Left lung (tissue), 4 donors: ENCODE measurements at regions not wholly inside any gene's neighbourhood (a gene's known extent, or its start where the extent isn't known, plus 50 kb on each side); places are given as distances from the start of the nearest gene placed in this dataset.
A peak's percentile ranks its signal among the peaks of the same experiment; 100 is the strongest.
"Not testable (repeated sequence)": the region's sequence is repeated elsewhere in the genome, so short reads cannot be mapped to it uniquely, and the experiment has no call there.

ENCODE experiments used
- ATAC-seq: fragments of 200-7000 bp; cut with Tn5 transposase; one replicate; pipeline ENCODE4 v1.9.1; 2020; ENCODE audit warnings: moderate library complexity
- DNase-seq, 4 donors: peaks; one replicate each; pipeline ENCODE4 v3.0.0-alpha.2; 2013 to 2020
- H3K27ac ChIP-seq, 2 donors: fragments of 200-600 bp; sonication (generic) in 1 of 2; one replicate each; pipeline versions ENCODE4 v1.5.0 to v1.8.0; 2020 to 2021
- H3K27me3 ChIP-seq, 2 donors: fragments of 200-600 bp; sonication (generic) in 1 of 2; one replicate each; pipeline versions ENCODE4 v1.5.0 to v1.8.0; 2020 to 2021
- H3K36me3 ChIP-seq, 2 donors: fragments of 200-600 bp; sonication (generic) in 1 of 2; one replicate each; pipeline versions ENCODE4 v1.5.0 to v1.8.0; 2020 to 2021
- H3K4me1 ChIP-seq, 2 donors: fragments of 200-600 bp; one replicate each; pipeline ENCODE4 v1.8.0; 2021
- H3K4me3 ChIP-seq, 2 donors: fragments of 200-600 bp; sonication (generic) in 1 of 2; one replicate each; pipeline versions ENCODE4 v1.5.0 to v1.8.0; 2020 to 2021; ENCODE audit warnings: mild to moderate bottlenecking in 1 of 2
- H3K9me3 ChIP-seq, 2 donors: fragments of 200-600 bp; sonication (generic) in 1 of 2; one replicate each; pipeline versions ENCODE4 v1.5.0 to v1.8.0; 2020 to 2021
- CTCF ChIP-seq, 2 donors: fragments of 200-600 bp; sonication (generic) in 1 of 2; IDR thresholded peaks; one replicate each; pipeline versions ENCODE4 v1.5.0 to v1.8.0; 2021; ENCODE audit warnings: antibody characterized with exemption in 2 of 2
- intact Hi-C, 2 donors: fragments of 100-400 bp; cut with DNase I; formaldehyde crosslinking; loops; one replicate each; pipeline versions ENCODE4 v1.11.2 to v1.14.2; 2022
- donor health status: DM: no; HTN: yes; CAD: no.
- donor health status: DM: no; HTN: no; CAD: no.

DNA sequence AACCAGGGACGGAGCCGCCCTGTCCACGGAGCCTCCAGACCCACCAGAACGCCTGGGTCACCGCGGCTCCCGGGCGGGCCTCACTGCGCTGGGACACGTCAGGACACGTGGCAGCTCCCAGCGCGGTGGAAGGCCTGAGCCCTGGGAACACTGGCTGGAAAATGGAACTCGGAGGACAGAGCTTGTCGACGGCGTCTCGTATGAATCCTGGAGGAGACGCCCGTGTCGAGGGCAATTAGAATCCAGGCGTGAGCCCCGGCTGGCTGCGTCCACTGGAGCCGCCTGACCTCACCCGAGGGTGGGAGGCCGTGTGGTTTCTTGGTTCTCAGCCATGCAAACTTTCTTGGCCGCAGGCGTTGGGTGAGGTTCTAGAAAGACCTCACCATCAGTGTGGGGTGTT lies 173.9 kb downstream of the LAT start:
- no peak for TF ChIP-seq CTCF (IDR thresholded peaks at IDR 0.05)
- Histone ChIP-seq H3K9me3 (no peaks in the 10 kb centered on the region), H3K4me1 (peaks cover 6 to 39% of the 10 kb centered on the region in 2 donors), H3K4me3 (no peak overlapping the region), H3K27ac (no peak overlapping the region), H3K27me3 (no peaks in the 10 kb centered on the region), H3K36me3 (peaks cover 0 to 9% of the 10 kb centered on the region in 2 donors)
- intact Hi-C loops: no loop called here
- ATAC-seq: no peak
- DNase-seq: peak in 1 of 4 donors; percentile 77

DNA sequence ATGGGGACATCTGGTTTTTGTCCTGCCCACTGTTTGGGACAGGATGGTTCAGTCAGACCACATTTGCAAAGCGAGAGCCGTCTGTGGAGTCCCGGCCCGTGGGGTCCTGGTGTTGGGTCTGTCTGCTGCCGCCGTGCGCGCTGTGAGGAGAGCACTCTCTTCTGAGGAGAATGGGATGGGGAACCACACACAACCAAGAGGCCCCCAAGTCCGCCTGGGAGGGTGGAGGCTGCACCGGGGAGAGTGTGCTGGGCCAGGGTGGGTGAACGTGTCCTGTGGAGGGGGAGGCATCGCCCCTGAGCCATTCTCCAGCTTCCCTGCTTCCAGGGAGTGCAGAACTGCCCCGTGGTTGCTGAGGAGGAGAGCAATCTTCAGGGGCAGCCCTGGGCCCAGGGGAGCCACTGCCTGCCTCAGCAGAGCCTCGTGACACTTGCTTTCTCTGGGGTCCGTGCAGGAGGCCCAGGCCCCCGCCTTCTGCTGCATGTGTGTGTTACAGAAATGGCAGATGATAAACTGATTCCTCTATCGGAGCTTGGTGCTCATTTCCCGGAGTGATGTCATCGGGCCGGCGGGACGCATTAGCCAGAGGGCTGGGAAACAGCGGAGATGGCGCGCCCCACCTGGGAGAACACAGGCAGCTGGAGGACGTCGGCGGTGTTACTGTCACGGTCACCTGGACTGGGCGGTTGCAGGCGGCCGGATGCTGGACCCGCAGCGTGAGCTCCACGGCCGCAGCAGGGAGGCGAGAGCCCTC lies 173.4 kb downstream of the LAT start:
- intact Hi-C loops, H3K9me3 ChIP-seq, H3K27me3 ChIP-seq, H3K36me3 ChIP-seq, H3K4me3 ChIP-seq, ATAC-seq: not testable (repeated sequence)
- DNase-seq: peak in 1 of 4 donors; percentile 66
- Histone ChIP-seq H3K27ac (peak overlapping the region; percentile 77 to 96), H3K4me1 (peaks cover 6 to 45% of the 10 kb centered on the region in 2 donors)

- Histone ChIP-seq H3K27ac (peak overlapping the region; percentile 77 to 96), H3K4me1 (peaks cover 6 to 52% of the 10 kb centered on the region in 2 donors), H3K4me3 (peak overlapping the region in 1 of 2 donors; percentile 14)
- H3K9me3 ChIP-seq, H3K36me3 ChIP-seq, H3K27me3 ChIP-seq, intact Hi-C loops: not testable (repeated sequence)
- ATAC-seq (peak; percentile 81), DNase-seq (peak in 2 of 4 donors; percentile 48 to 62)
- peak in 1 of 2 donors; percentile 22 for TF ChIP-seq CTCF (IDR thresholded peaks at IDR 0.05)
Measured at GRCh38 chr16:29157051-29157923, 172.4 kb downstream of the LAT start.

DNA sequence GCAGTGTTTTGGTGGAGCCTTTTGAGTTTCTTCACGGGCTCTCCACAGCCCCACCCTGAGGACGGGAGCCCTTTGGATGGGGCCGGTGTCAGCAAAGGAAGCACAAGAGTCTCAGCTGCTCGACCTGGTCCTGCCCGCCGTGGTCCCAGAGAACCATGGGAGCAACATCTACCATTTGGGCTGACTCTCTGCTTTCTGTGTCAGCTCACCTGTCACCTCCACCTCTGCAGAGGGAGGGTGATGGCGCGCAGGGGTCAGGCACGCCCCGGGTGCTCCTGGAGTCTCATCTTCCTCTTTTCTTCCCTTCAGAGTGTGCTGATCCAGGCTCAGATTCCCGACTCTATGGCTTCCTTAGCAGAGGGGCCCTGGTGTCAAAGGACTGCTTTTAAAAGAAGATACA lies 171.7 kb downstream of the LAT start:
- DNase-seq (peak in 1 of 4 donors; percentile 80), ATAC-seq (peak; percentile 4)
- H3K27me3 ChIP-seq: no peaks in the 10 kb centered on the region
- no peaks in the 10 kb centered on the region for H3K9me3 ChIP-seq
- peaks cover 6 to 58% of the 10 kb centered on the region in 2 donors for H3K4me1 ChIP-seq
- H3K27ac ChIP-seq: peak overlapping the region; percentile 77 to 96
- H3K4me3 ChIP-seq: no peak overlapping the region
- TF ChIP-seq CTCF (IDR thresholded peaks at IDR 0.05): no peak
- intact Hi-C loops: no loop called here
- H3K36me3 ChIP-seq: peaks cover 0 to 9% of the 10 kb centered on the region in 2 donors

- DNase-seq: peak in 1 of 4 donors; percentile 55
- H3K9me3 ChIP-seq, H3K4me3 ChIP-seq, ATAC-seq, H3K36me3 ChIP-seq, intact Hi-C loops, H3K27me3 ChIP-seq: not testable (repeated sequence)
- Histone ChIP-seq H3K27ac (peak overlapping the region in 1 of 2 donors; percentile 96), H3K4me1 (peaks cover 6 to 58% of the 10 kb centered on the region in 2 donors)
Measured at GRCh38 chr16:29155866-29156200, 171.0 kb downstream of the LAT start.

DNA sequence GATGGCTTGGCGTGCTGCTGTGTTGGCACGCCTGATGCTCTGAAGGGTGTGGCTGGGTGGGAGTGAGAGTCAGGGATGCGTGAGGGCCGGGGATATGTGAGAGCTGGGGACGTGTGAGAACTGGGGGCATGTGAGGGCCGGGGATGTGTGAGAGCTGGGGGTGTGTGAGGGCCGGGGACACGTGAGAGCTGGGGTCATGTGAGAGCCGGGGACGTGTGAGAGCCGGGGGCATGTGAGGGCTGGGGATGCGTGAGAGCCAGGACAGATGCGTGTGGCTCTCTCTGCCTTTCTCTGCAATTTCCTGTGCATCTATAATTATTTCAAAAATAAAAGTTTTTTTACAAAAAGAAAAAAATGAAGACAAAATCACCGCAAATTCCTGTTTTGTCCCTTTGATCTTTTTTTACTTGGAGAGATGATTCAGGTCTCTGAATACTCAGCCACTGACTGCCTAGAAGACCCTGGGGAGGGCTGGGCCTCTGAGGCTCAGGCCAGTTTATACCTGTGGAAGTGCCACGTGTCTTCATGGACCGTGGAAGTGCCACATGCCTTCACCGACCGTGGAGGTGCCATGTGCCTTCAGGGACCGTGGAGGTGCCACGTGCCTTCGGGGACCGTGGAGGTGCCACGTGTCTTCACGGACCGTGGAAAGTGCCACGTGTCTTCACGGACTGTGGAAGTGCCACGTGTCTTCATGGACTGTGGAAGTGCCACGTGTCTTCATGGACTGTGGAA lies 170.4 kb downstream of the LAT start:
- intact Hi-C loops, H3K27me3 ChIP-seq, ATAC-seq, H3K9me3 ChIP-seq, H3K36me3 ChIP-seq, H3K4me3 ChIP-seq: not testable (repeated sequence)
- peak overlapping the region in 1 of 2 donors; percentile 96 for H3K27ac ChIP-seq
- peak in 1 of 4 donors; percentile 72 for DNase-seq
- peaks cover 6 to 58% of the 10 kb centered on the region in 2 donors for H3K4me1 ChIP-seq
